Heart left ventricle (tissue), 16 donors: ENCODE measurements at regions not wholly inside any gene's neighbourhood (a gene's known extent, or its start where the extent isn't known, plus 50 kb on each side); places are given as distances from the start of the nearest gene placed in this dataset.
"Not testable (repeated sequence)": the region's sequence is repeated elsewhere in the genome, so short reads cannot be mapped to it uniquely, and the experiment has no call there.

Source experiments
- ATAC-seq, 4 donors: fragments of 200-7000 bp; cut with Tn5 transposase; one replicate each; pipeline ENCODE4 v1.9.1; 2020 to 2022; ENCODE audit warnings: moderate library complexity in 4 of 4, mild to moderate bottlenecking in 3 of 4, moderate number of reproducible peaks in 1 of 4
- DNase-seq, 5 donors: peaks; one replicate each; pipeline ENCODE4 v3.0.0-alpha.2; 2020
- H3K27ac ChIP-seq, 12 donors: fragments of 200-600 bp; sonication (generic) in 4 of 12; one replicate each; pipeline versions ENCODE4 v1.5.0 to v1.8.0; 2016 to 2022; ENCODE audit warnings: mild to moderate bottlenecking in 2 of 12
- H3K27me3 ChIP-seq, 9 donors: fragments of 200-600 bp; sonication (generic) in 2 of 9; one replicate each; pipeline versions ENCODE4 v1.5.1 to v1.8.0; 2016 to 2022; ENCODE audit warnings: mild to moderate bottlenecking in 3 of 9
- H3K36me3 ChIP-seq, 9 donors: fragments of 200-600 bp; sonication (generic) in 2 of 9; one replicate each; pipeline versions ENCODE4 v1.5.0 to v1.8.0; 2018 to 2022; ENCODE audit warnings: mild to moderate bottlenecking in 2 of 9
- H3K4me1 ChIP-seq, 12 donors: fragments of 200-600 bp; sonication (generic) in 4 of 12; one replicate each; pipeline versions ENCODE4 v1.5.0 to v1.8.0; 2016 to 2022; ENCODE audit warnings: mild to moderate bottlenecking in 3 of 12
- H3K4me3 ChIP-seq, 12 donors: fragments of 200-600 bp; sonication (generic) in 4 of 12; one replicate each; pipeline versions ENCODE4 v1.5.0 to v1.8.0; 2017 to 2022; ENCODE audit warnings: mild to moderate bottlenecking in 9 of 12, moderate library complexity in 4 of 12
- H3K9me3 ChIP-seq, 12 donors: fragments of 200-600 bp; sonication (generic) in 4 of 12; one replicate each; pipeline versions ENCODE4 v1.5.0 to v1.8.0; 2016 to 2022; ENCODE audit warnings: mild to moderate bottlenecking in 1 of 12
- CTCF ChIP-seq, 12 donors: fragments of 200-600 bp; sonication (generic) in 4 of 12; IDR thresholded peaks; one replicate each; pipeline versions ENCODE4 v1.5.0 to v1.8.0; 2018 to 2022; ENCODE audit warnings: antibody characterized with exemption in 12 of 12, mild to moderate bottlenecking in 5 of 12
- POLR2A ChIP-seq, 2 donors: fragments of 450-650 bp; IDR thresholded peaks; one replicate each; pipeline ENCODE4 v1.6.1; 2017; ENCODE audit warnings: antibody characterized with exemption in 2 of 2, mild to moderate bottlenecking in 2 of 2, moderate library complexity in 2 of 2
- WGBS, 4 donors: extraction: QIAGEN DNeasy Blood & Tissue Kit in 2 of 4; methylation state at CpG; one replicate each; pipeline versions ENCODE4 v1.1.5 to v1.1.7; 2013 to 2018; 5-methylcytosine and 5-hydroxymethylcytosine counted together
- intact Hi-C, 10 donors: fragments of 100-400 bp; cut with DNase I; formaldehyde crosslinking; loops; one replicate each; pipeline versions ENCODE4 v1.11.1 to v1.14.2; 2022
- donor health status: ischemic (EF 13 %, LVEDD 7.1; RV severe dilation, severe dysfunction).
- donor health status: healthy with polysubstance abuse.
- donor health status: DM: no; HTN: yes; CAD: no.
- donor health status: DM: no; HTN: no; CAD: no.
- donor health status: ischemic (EF 25% LVEDD 6.9; RV normal size, moderate dysfunction).
- donor health status: ischemic (EF 25% LVEDD 5.7; RV mildly dilated, moderate dysfunction).
- donor health status: healthy.
- donor health status: DM: yes; HTN: yes; CAD: no.
- donor health status: ischemic (EF 35%, LVEDD 5.7; RV mildly dilated, moderate dysfunction).
- donor health status: nonischemic (EF 11% LVEDD 7.7; RV severe dilation, severe dysfunction).
- donor health status: DM: yes; HTN: yes; CAD: no.
- donor health status: PGD.
- donor health status: ischemic (EF 29% LVEDD 5.4; RV normal size, mild dysfunction).
- donor health status: nonischemic (EF 23%, LVEDD 6.1; RV moderate dilation, normal function).

- no peak for DNase-seq
- no peak for TF ChIP-seq POLR2A (IDR thresholded peaks at IDR 0.05)
- no peak for TF ChIP-seq CTCF (IDR thresholded peaks at IDR 0.05)
- H3K4me1 ChIP-seq, result peaks cover 0 to 3% (median 0%) of the 10 kb centered on the region in 12 donors
- H3K4me3 ChIP-seq, result no peak overlapping the region
- no peaks in the 10 kb centered on the region for H3K27me3 ChIP-seq
- no peak for ATAC-seq
- WGBS, 4 donors, result 90 to 94% (median 93%) methylated on average over 10 of the region's 10 CpGs
- H3K9me3 ChIP-seq, result no peaks in the 10 kb centered on the region
- H3K36me3 ChIP-seq, result no peaks in the 10 kb centered on the region
- H3K27ac ChIP-seq, result no peak overlapping the region
- intact Hi-C loops, result loop anchor here in 1 of 10 donors (10.0 kb wide), 1 partner anchor 58 kb away; no protein-coding TSS in a partner anchor
These were observed 77.4 kb upstream of the PPARGC1A start for GRCh38 chr4:23967281-23967680.

- intact Hi-C loops, result loop anchor here in 1 of 10 donors (10.0 kb wide), 1 partner anchor 58 kb away; no protein-coding TSS in a partner anchor
- no peaks in the 10 kb centered on the region for H3K36me3 ChIP-seq
- no peak for DNase-seq
- no peaks in the 10 kb centered on the region for H3K27me3 ChIP-seq
- H3K9me3 ChIP-seq, result no peaks in the 10 kb centered on the region
- no peaks in the 10 kb centered on the region for H3K4me1 ChIP-seq
- no peak for ATAC-seq
- 69 to 91% (median 81%) methylated on average over 1 of the region's 1 CpG for WGBS, 4 donors
- no peak overlapping the region for H3K4me3 ChIP-seq
- no peak overlapping the region for H3K27ac ChIP-seq
- peak in 4 of 12 donors; percentile 24 to 35 (median 34) for TF ChIP-seq CTCF (IDR thresholded peaks at IDR 0.05)
- no peak for TF ChIP-seq POLR2A (IDR thresholded peaks at IDR 0.05)
These were observed 76.9 kb upstream of the PPARGC1A start for GRCh38 chr4:23966725-23967124.

- H3K4me3 ChIP-seq, result no peak overlapping the region
- H3K4me1 ChIP-seq, result peaks cover 0 to 9% (median 0%) of the 10 kb centered on the region in 12 donors
- H3K36me3 ChIP-seq, result no peaks in the 10 kb centered on the region
- H3K9me3 ChIP-seq, result no peaks in the 10 kb centered on the region
- ATAC-seq (no peak), DNase-seq (no peak)
- intact Hi-C loops, result loop anchor here in 1 of 10 donors (10.0 kb wide), 1 partner anchor 62 kb away; no protein-coding TSS in a partner anchor
- TF ChIP-seq POLR2A (IDR thresholded peaks at IDR 0.05), result no peak
- no peak for TF ChIP-seq CTCF (IDR thresholded peaks at IDR 0.05)
- 82 to 86% (median 84%) methylated on average over 2 of the region's 2 CpGs for WGBS, 4 donors
- H3K27me3 ChIP-seq, result no peaks in the 10 kb centered on the region
- no peak overlapping the region for H3K27ac ChIP-seq
These were observed 72.6 kb upstream of the PPARGC1A start for GRCh38 chr4:23962462-23962861.

DNA sequence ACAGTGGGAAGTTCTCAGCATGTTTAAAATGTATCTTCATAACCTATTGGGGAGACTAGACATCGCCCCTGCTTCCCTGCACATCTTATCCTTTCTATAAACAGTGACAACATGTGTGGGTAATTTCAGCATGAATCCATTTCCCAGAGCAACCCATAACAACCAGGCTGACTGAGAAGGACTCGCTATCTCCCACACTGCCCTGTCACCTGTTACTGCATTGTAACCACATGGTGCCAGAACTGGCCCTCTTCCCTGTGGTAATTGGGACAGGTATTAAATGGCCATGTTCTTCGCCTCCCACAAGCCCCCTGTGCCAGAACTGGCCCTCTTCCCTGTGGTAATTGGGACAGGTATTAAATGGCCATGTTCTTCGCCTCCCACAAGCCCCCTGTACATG, 71.5 kb upstream of the PPARGC1A start:
- WGBS, 4 donors, result 91 to 97% (median 94%) methylated on average over 4 of the region's 4 CpGs
- H3K27me3 ChIP-seq, DNase-seq: not testable (repeated sequence)

More for the DNA sequence above, 71.5 kb upstream of the PPARGC1A start:
- not testable (repeated sequence) for ATAC-seq, H3K9me3 ChIP-seq, H3K27ac ChIP-seq, H3K4me3 ChIP-seq, H3K4me1 ChIP-seq, H3K36me3 ChIP-seq
- intact Hi-C loops, result loop anchor here in 1 of 10 donors (10.0 kb wide), 1 partner anchor 63 kb away; no protein-coding TSS in a partner anchor
